MM.1S (cell line): ENCODE measurements at regions not wholly inside any gene's neighbourhood (a gene's known extent, or its start where the extent isn't known, plus 50 kb on each side); places are given as distances from the start of the nearest gene placed in this dataset.

ENCODE experiments used
- CTCF ChIP-seq: fragments of 300-600 bp; sonication (generic); IDR thresholded peaks from 2 replicates; pipeline ENCODE4 v1.5.1; 2016; ENCODE audit warnings: antibody characterized with exemption, low read length, mixed read lengths
- EZH2 ChIP-seq: fragments of 300-600 bp; sonication (generic); optimal IDR thresholded peaks from 2 replicates; pipeline ENCODE3; 2017; ENCODE audit warnings: low read depth, mild to moderate bottlenecking, antibody characterized with exemption, low read length, mixed read lengths
- EZH2phosphoT487 ChIP-seq: fragments of 300-600 bp; sonication (generic); IDR thresholded peaks from 2 replicates; pipeline ENCODE4 v1.6.1; 2018; ENCODE audit warnings: antibody characterized with exemption, low read length

- no peak for TF ChIP-seq EZH2
- no peak for TF ChIP-seq CTCF
- TF ChIP-seq EZH2phosphoT487, result no peak
These were observed 504.2 kb downstream of the JRKL start for GRCh38 chr11:96893988-96894387.
